GM19035 (cell line): ENCODE measurements at regions not wholly inside any gene's neighbourhood (a gene's known extent, or its start where the extent isn't known, plus 50 kb on each side); places are given as distances from the start of the nearest gene placed in this dataset.

ENCODE experiments used
- ATAC-seq: cut with Tn5 transposase; IDR thresholded peaks from one replicate; pipeline ENCODE4 v1.9.1; 2021; ENCODE audit not compliant: unreplicated experiment

- ATAC-seq: no peak
Measured at GRCh38 chr18:38368886-38369285, 803.3 kb upstream of the CELF4 start.

- no peak for ATAC-seq
Measured at GRCh38 chr18:38368246-38368645, 802.6 kb upstream of the CELF4 start.

GRCh38 chr18:38367473-38367872, 801.9 kb upstream of the CELF4 start:
- ATAC-seq: no peak

GRCh38 chr18:38362286-38362792, 796.7 kb upstream of the CELF4 start:
- no peak for ATAC-seq

GRCh38 chr18:38358805-38359657, 793.4 kb upstream of the CELF4 start:
- ATAC-seq: no peak

- no peak for ATAC-seq
Measured at GRCh38 chr18:38353149-38353548, 787.6 kb upstream of the CELF4 start.

- no peak for ATAC-seq
Measured at GRCh38 chr18:38350141-38350540, 784.5 kb upstream of the CELF4 start.

GRCh38 chr18:38330573-38330972, 765.0 kb upstream of the CELF4 start:
- no peak for ATAC-seq

- ATAC-seq: no peak
Measured at GRCh38 chr18:38329145-38329544, 763.5 kb upstream of the CELF4 start.

- no peak for ATAC-seq
Measured at GRCh38 chr18:38322206-38322605, 756.6 kb upstream of the CELF4 start.

- no peak for ATAC-seq
Measured at GRCh38 chr18:38321262-38321661, 755.7 kb upstream of the CELF4 start.

GRCh38 chr18:38318416-38318815, 752.8 kb upstream of the CELF4 start:
- no peak for ATAC-seq

GRCh38 chr18:38313831-38314230, 748.2 kb upstream of the CELF4 start:
- no peak for ATAC-seq

- ATAC-seq: no peak
Measured at GRCh38 chr18:38312532-38312931, 746.9 kb upstream of the CELF4 start.

- no peak for ATAC-seq
Measured at GRCh38 chr18:38310936-38311335, 745.3 kb upstream of the CELF4 start.

- no peak for ATAC-seq
Measured at GRCh38 chr18:38307914-38308313, 742.3 kb upstream of the CELF4 start.

GRCh38 chr18:38305961-38306360, 740.4 kb upstream of the CELF4 start:
- ATAC-seq: no peak

- ATAC-seq: no peak
Measured at GRCh38 chr18:38301621-38302020, 736.0 kb upstream of the CELF4 start.

- ATAC-seq: no peak
Measured at GRCh38 chr18:38297910-38298309, 732.3 kb upstream of the CELF4 start.

GRCh38 chr18:38290229-38290628, 724.6 kb upstream of the CELF4 start:
- no peak for ATAC-seq

- no peak for ATAC-seq
Measured at GRCh38 chr18:38284972-38285371, 719.4 kb upstream of the CELF4 start.

GRCh38 chr18:38263066-38263465, 697.5 kb upstream of the CELF4 start:
- no peak for ATAC-seq

GRCh38 chr18:38262661-38263060, 697.1 kb upstream of the CELF4 start:
- no peak for ATAC-seq
